EH (cell line): ENCODE measurements at regions not wholly inside any gene's neighbourhood (a gene's known extent, or its start where the extent isn't known, plus 50 kb on each side); places are given as distances from the start of the nearest gene placed in this dataset.

Experiments
- DNase-seq: peaks from one replicate; pipeline ENCODE4 v3.0.0-alpha.2; 2015; ENCODE audit warnings: low read depth

DNA sequence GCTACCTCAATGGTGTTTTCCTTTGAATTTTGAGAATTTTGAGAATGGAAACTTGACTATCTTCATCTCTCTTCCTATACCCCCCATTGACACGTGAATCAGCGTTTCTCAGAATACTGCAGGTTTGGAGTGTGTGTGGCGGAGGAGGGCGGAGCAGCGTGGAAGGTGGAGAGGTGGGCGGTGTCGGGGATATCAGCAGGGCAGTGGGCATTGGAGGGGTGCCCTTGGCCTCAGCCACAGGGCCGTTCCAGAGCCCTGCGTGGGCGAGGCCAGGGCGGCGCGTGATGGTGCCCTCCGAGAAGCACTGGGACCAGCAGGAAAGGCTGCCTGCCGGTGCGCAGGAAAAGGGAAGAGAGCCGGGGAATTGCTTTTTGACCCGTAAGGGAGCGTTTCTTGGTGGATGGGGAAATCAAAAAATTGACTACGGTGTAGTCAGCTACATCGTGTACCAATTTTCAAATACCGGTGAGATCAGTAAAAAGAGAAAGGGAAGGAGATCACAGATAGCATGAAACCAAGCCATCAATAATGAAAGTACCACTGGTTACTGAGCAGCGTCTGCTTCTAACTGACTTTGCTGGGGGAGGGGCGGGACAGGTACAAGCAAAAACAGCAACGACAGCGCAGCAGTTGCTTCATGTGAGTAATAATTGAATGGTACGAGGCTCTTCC lies 82.7 kb upstream of the DUSP22 start:
- no peak for DNase-seq

- DNase-seq: no peak
Measured at GRCh38 chr6:210104-210456, 82.2 kb upstream of the DUSP22 start.

- DNase-seq: no peak
Measured at GRCh38 chr6:210778-211374, 81.4 kb upstream of the DUSP22 start.

GRCh38 chr6:211871-212497 lies 80.3 kb upstream of the DUSP22 start:
- DNase-seq: no peak

DNA sequence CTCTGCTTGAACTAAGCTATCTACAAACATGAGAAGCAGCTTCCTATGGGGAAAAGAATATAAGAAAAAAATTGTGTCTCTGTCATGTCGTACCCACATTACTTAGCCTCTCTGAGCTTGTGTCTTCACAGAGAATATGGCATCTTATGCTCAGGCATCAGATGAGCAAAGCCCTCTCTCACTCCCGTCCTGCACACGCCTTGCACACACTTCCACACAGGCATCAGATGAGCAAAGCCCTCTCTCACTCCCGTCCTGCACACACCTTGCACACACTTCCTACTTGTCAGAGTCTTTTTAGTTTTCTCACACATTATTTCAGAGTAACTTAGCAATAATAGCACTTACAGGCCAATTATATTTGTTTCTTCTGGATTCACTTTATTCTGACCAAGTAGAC lies 79.0 kb upstream of the DUSP22 start:
- no peak for DNase-seq

DNA sequence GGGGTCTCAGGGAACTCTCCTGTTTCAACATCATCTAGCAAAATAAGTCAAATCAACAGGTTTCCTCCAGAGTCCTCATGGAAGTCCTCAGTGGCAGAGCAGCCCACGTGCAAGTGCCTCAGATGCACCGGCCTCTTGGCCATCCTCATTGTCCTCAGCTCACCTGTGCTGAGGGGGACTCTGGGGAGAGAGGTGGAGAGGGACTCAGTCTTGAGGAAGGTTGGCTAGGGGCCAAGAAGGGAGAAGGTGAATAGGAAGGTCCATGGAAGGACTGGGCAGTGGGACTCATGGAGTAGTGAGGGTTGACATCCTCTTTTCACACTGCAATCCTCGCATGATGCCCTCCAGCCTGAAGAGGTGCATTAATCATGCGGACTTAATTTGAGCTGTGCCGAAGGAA lies 77.9 kb upstream of the DUSP22 start:
- DNase-seq: no peak

- no peak for DNase-seq
Measured at GRCh38 chr6:215335-216034, 76.8 kb upstream of the DUSP22 start.

- DNase-seq: no peak
Measured at GRCh38 chr6:217048-217659, 75.1 kb upstream of the DUSP22 start.

DNA sequence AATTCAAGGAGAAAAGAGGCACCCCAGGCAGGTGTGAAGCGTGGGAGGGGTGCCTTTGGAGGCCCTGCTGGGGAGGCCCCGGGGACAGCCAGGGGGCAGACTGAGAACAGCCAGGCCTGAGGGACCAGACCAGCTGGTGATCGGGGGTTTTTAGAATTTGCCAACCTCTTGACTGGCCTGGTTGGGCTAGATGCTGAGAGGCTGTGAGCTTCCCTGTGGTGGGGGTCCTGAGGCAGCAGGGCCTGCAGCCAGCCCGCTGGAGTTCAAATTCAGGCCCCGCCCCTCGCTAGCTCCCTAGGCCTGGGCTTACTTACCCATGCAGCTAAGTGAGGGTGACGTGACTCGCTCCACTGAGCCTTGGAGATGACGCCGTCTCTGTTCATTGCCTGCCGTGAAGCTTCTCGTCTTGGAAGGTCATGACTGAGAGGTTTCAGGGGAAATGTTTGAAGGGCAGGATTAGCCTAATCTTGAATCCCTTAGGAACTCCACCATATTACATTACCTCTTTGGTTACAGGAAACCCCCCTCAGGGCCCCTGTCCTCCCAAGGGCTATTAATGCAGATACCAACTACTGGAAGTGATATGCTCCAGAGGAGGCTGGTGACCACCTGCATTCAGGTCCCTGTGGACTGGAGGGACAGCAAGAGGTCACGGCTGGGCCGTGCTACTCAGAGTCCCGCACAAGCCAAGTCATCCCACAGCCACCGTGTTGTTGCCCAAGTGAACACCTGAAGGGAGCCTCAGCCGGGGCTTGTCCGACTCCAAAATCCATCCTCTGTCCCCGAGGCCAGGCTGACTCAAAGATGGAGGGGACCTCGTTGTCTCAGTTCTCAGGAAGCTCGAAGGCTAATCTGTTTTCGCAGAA lies 73.9 kb upstream of the DUSP22 start:
- no peak for DNase-seq

DNA sequence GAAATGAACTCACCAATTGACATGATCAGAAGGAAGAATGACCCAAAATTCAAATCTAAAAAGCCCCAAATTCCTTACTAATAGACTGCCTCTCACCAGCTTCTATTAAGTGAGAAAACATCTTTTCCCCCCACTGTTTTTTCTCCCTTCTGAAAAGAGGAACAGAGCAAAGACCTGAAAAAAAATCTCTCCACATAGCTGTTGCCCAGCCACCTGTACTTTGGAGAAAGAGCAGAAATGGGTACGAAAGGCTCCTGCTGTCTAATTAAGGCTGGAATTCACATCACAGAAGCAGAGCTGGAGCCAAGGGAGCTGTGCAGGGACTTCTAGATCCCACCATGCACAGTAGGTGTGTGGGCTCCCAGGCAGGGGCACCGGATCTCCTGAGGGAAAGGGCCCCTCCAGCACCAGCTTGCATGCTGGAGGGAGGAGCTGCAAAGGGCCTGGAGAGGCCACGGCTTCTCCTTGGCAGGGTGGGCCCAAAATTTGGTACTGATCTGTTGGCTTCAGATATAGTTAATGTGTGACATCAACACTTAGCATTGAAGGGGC lies 73.2 kb upstream of the DUSP22 start:
- no peak for DNase-seq

GRCh38 chr6:219641-220198 lies 72.6 kb upstream of the DUSP22 start:
- peak; percentile 5 for DNase-seq

GRCh38 chr6:220312-220711 lies 72.0 kb upstream of the DUSP22 start:
- no peak for DNase-seq

GRCh38 chr6:220721-221475 lies 71.4 kb upstream of the DUSP22 start:
- DNase-seq: peak; percentile 27

- peak; percentile 18 for DNase-seq
Measured at GRCh38 chr6:221531-222349, 70.5 kb upstream of the DUSP22 start.

DNA sequence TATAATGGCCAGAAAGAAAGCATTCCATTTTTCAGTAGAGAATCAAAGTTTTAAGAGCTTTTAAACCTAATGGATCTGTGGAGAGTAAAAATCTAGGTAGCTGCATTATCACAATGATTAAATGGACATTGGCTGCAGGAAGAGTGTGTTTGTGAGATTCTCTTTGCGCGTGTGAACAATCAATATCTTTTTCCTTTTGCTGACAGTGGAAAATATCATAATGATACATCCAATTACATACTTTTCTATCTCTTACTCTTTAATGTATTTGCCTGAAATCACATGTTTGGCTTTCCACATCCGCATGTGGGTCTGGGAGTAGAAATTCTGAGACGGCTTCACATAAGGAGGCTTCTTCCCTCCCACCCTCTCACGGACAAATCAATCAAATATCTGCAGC lies 69.8 kb upstream of the DUSP22 start:
- no peak for DNase-seq

GRCh38 chr6:223136-223535 lies 69.2 kb upstream of the DUSP22 start:
- no peak for DNase-seq

DNA sequence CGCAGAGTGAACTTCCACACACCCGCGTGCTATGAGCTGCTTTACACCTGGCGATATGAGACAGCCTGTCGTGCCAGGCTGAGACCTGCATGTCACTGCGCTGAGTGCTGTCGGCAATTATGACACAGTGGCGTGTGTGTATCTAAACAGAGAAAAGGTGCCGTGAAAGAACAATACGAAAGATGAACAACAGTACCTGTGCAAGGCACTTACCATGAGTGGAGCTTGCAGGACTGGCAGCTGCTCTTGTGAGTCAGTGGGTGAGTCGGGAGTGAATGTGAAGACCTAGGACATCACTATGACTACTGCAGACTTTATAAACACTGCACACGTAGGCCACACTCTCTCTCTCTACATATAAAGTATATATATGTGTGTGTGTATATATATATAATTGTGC lies 68.5 kb upstream of the DUSP22 start:
- no peak for DNase-seq

DNA sequence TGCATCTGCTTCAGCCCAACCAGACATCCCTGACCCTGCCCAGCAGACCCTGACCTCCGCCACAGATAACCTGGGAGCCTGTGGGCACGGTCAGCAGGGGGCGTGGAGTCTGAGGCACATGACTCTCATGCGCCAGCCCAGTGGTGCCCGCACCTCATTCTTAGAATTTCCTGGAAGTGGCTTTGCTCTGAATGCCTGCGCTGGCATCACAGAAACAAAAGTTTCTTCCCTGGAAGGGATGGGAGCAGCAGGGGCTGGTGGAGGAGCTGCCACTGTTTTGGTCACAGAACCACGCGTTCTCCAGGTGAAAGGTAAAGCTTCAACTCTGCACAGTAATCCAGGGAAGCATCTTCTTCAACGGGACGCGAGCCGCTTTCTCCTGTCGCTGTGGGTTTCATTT lies 67.9 kb upstream of the DUSP22 start:
- DNase-seq: no peak

DNA sequence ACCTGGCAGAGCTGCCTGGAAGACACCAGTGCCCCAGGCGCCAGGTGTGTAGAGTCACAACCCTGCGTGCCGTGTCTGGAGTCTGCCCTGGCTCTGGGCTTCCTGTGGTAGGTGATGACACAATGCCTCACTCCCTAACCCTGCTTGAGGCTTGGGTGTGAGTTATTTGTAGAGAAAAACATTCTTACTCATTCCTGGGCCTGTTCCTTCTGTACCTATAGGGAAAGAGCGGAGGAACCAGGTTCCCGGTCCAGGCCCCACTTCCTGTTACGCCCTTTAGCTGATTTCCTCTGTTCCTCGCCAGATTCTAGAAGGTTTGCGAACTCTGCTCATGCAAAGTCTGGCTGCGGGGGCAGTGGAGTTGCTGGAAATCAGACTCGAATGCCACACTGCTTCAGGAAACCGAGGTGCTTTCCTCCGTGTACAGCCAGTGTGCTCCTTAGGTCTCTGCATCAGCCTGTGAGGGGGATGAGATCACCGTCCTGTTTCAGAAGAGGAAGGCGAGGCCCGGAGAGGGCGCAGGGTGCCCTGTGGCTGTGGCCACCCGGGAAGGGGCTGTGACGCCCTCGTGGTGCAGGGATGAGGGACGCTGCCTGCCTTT lies 67.1 kb upstream of the DUSP22 start:
- DNase-seq: no peak
